GM20431 (cell line): ENCODE measurements at regions not wholly inside any gene's neighbourhood (a gene's known extent, or its start where the extent isn't known, plus 50 kb on each side); places are given as distances from the start of the nearest gene placed in this dataset.

Source experiments
- in situ Hi-C: fragments of 300-500 bp; cut with MseI, MboI; formaldehyde crosslinking; loops from one replicate; pipeline ENCODE4 v1.15.0; 2020; ENCODE audit warnings: low sequenced_read_pairs; ENCODE audit not compliant: unreplicated experiment

DNA sequence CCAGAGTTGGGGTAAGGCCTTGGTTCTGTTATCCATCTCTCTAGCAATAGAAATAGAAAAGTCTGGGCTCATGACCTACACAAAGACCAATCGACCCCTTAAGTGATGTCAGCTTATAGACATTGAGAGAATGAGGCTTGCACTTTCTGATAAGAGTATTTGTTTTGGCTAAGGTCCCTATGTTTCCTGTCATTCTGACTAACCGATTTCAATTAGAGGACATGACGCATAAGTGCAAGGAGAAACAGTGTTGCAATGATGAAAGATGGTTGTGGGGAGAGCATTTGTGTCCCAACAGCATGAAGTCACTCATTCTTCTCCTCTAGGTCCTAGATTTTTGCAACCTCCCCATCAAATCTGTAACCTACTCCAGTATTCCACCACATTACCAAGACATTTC, 255.1 kb downstream of the MAT2B start:
- in situ Hi-C loops: no loop called here

DNA sequence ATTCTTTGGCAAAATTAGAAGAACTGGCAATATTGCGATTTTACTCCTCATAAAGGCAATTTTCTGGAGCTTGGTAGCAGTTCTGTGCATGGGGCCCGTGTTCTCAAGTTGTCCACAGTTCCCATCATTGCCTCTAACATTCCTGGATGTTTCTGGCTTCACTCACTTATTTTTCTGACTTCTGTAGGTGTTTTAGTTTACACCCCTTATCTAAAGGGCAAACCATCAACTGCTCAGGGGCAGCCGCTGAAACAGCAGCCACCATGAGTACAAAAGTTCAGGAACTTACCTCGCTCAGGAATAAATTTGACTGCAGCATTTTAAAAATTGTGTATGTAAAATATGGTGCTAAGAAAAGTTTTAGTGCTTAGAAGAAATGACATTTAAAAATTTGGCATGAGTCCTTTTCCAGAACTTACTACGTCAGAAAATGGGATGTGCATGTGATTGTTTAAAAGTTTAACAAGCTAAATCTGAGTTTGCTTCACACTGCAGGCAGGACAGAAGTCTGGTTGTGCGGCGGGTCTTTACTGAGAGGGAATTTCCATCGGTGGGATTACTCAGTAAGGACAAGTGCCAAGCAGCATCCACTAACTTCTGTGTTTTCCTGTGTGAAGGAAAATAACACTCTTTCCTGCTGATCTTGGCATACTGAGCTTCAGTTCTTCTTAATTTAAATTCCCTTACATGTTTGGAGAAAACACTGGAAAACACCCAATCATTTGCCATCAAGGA, 261.7 kb downstream of the MAT2B start:
- in situ Hi-C loops: no loop called here

DNA sequence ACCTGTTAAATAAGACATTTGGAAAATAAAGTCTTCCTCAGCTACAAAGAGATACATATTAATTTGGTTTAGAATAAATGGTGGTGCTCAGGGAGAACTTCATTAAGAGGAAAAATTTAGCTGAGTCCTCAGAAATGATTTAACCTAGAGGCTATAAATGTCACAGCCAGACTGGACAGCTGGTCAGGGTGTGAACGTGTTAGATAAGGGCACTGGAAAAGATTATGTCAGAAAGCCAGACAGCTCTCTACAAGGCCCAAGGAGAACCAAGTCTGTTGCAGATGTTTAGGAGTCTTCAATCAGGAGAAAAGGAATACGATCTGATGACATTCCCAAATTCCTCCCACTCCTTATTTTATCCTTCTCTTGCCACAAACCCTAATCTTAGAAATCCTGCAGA, 265.2 kb downstream of the MAT2B start:
- in situ Hi-C loops: no loop called here

DNA sequence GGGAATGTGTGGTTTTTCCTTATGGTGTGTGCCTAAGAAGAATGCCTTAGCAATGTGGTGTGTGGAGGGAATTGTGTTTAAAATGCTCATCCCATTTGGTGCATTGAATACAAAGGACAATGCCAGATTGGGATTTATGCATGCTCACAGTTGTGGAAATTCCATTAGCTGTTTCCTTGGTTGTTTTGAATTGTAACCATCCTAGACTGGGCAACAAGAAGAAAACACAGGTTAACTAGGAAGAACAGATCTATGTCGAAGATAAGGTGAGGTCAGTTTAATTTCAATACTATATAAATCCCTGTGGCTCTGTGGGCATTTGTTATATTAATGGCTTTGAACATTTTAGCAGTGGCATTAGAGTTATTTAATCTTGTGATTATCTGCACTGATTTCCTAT, 266.8 kb downstream of the MAT2B start:
- in situ Hi-C loops: no loop called here

DNA sequence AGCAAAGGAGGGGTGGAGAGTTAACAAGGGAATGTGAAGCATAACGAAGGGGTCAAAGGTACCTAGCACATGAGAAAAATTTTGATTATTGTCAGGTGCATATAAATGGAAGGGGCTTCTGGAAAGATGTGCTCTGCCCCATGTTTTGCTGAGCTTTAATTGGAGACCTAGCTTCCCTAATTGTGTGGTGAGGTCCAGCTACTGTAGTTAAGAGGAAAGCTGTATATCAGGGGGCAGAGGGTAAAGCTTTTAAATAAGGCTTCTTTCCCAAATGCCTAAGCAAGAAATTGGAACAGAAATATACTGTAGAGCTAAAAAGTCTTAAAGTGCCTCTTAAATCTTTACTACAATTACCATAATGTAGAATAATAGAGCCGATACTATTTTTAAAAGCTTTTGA, 267.2 kb downstream of the MAT2B start:
- in situ Hi-C loops: no loop called here

DNA sequence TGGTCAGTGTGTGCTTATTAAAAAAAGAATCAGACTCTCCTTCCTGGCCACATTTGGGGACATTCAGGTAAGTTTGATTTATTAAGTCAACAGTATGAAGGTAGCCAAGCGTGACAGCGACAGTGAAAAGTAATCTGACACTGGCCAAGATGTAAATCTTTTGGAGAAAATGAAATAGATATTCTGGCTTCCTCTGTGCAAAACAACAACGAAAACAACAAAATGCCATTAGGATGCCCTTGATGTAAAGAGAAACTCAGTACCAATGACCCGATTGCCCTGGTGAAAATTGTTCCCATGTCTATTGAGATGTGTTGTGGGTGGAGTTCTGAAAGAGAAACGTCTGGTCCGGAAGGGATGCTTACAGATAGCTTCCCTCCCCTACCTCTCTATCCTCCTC, 267.8 kb downstream of the MAT2B start:
- in situ Hi-C loops: no loop called here

DNA sequence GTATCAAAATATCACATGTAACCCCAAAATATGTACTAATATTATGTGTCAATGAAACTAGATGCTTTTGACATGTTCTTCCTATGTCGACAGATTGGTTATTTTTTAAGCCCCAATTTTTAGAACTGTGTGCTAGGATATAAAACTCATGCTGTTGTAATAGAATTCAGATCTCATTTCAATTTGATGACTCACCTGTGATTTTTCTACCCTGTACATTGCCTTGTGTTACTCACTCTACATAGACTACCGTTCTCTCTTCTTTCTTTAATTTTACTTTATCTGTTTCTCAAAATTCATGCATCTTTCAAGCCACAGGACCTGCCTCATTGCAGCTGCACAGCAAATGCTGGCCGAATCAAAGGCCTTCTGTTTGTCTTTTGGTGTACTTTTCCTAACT, 284.5 kb downstream of the MAT2B start:
- in situ Hi-C loops: no loop called here

DNA sequence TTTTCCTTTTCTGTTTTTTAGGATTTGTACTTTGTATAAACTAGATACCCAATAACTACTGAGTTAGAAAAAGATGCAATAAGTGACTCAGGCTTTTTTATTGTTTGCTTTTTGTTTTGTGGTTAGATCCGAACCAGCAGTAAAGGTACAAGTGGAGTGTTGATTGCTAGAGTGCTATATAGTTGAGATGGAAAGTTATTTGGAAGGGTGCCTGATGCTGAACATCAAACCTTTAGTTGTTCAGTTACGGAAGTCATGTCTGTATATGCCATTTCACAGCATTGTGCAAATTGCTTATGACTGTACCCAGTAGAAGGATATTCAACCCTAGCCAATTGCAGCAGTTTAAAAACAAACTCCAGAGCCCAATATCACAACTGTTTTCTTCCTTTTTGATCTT, 285.1 kb downstream of the MAT2B start:
- in situ Hi-C loops: no loop called here

DNA sequence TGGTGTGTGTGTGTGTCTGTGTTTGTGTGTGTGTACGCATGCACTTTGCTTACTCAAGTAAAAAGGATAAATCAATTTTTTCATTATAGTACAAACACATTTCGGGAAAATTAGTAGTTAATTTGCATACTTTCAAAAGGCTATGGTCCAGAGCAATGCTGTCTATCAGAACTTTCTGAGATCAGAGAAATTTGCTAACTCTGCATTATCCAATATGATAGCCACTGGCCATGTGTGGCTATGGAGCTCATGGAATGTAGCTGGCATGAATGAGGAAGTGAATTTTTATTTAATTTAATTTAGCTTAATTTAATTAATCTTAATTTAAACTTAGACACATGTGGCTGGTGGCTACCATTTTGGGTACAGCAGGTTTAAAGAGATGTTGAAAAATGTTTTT, 289.6 kb downstream of the MAT2B start:
- in situ Hi-C loops: no loop called here

DNA sequence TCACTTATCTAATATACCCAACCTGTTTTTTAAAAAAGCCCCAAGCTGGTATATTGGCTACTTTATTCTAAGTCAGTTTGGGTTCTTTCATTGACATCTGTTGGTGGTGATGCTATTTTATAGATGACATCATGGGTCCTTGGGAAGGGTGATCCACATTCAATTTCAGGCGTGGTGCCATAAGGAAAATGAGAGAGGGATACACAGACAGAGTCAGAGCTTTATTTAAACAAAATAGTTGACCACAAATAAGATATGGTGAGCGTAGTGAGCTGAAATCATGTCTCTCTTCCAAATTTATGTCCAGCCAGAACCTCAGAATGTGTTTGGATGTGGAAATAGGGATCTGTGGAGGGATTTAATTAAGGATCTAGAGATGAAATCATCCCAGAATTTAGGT, 302.4 kb downstream of the MAT2B start:
- in situ Hi-C loops: no loop called here

DNA sequence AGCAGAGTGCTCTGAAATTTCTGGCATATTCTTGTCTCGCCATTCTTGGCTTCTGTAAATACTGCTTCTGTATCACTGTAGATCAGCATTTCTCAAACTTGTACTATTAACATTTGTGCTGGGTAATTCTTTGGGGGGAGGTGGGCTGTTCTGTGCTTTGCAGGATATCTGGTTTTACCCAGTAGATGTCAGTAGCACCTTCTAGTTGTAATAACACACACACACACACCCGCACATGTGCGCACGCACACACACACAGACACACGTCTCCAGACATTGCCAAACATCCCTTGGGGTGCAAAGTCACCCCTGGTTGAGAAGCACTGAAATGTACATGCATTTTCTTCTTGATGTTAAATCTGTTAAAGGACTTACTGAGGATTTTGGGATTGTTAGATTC, 304.1 kb downstream of the MAT2B start:
- in situ Hi-C loops: no loop called here

DNA sequence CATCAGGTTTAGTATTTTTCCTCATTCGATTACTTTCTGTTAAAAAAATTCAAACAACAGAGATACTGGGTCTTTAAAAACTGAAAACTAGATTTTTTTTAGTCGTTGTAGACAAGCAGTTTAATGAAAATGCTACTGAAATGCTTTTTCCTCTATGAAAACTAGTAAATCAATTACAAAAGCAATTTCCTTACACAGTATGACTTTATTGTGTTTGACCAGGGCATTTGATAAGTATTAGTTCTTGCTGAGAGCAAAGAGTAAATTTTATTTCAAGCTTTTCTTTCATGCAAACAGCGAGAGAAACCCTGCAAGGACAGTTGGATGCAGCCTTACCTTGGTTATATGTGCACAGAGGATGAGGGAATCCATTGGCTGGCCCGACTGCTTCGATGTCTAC, 308.5 kb downstream of the MAT2B start:
- in situ Hi-C loops: no loop called here

DNA sequence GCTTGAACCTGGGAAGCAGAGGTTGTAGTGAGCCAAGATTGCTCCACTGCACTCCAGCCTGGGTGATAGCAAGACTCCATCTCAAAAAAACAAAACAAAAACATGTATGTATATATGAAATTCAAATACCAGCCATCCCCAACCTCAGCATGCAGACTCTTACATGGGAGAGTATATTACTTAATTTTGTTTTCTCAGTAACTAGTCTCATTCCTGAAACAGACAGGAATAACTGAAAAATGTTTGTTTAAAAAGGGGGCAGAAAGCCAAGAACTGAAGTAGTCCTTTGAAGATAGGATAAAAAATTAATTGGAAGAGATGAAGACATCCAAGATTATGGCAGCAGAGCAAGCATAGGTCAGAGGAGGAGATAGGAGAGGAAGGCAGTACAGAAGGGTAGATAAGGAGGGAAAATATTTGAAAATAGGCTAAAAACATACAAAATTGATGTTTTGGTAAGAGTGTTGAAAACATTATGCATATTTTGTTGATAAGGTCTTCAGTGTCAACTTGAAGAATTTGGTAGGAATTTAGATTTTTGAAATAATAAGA, 309.9 kb downstream of the MAT2B start:
- in situ Hi-C loops: no loop called here

DNA sequence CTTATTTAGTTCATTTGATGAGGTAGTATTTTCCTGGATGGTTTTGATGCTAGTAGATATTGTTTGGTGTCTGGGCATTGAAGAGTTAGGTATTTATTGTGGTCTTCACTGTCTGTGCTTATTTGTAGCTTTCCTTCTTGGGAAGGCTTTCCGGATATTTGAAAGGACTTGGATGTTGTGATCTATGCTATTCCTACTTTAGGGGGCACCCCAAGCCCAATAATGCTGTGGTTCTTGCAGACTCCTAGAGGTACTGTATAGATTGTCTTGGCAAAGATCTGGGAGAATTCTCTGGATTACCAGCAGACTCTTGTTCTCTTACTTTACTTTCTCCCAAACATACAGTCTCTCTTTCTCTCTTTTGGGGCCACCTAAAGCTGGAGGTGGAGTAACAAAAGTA, 315.7 kb downstream of the MAT2B start:
- in situ Hi-C loops: no loop called here

DNA sequence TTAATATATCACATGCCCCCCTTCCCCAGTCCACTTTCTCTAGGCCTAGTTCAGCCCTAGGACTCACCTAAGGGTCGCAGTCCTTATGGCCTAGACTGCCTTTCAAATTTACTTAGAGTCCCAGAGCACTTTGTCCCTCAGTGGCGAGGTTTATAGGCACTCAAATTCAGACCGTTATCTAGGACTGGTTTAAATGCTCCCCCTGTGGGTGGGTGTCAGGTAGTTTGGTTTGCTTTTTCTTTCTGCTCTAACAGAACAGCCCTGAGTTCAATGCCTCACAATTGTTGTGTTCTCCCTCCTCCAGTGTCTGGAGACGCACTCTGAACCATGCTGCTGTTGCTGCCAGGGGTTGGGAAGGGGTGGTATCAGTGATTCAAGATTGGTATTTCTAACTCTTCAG, 317.1 kb downstream of the MAT2B start:
- in situ Hi-C loops: no loop called here

DNA sequence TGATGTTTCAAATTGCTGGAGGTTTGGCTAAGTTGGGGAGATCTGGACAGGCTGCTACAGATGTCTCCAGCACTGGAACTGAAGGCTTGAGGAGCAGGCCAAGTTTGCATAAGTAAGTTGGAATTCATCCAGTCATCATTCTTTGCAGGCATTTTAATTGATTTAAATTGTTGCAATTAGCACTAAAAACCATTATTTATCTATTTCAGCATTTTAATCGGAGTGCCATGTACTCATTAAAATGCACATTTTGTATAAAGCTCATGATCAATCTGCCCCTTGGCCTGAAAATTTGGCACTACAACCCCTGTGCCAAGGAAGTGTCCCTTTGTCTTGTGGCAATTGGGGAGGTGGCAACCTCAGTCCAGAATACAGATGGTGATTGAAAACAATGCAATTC, 320.2 kb downstream of the MAT2B start:
- in situ Hi-C loops: no loop called here

DNA sequence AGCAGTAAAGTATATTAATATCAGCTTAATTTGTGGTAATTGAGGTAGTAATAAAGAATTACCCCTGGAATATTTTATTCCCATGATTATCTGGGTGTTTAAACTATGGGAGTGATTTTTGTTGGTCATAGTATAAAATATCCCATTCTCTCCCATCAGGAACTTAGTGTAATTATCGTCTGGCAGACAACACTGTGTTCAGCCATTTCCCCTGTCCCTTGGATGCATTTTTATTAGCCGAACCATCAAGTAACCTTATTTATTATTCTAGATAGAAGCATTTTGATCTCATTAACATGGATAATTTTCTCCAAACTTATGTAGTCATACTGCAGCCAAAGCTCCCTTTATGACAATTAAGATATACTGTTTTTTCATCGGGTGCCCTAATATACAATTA, 320.8 kb downstream of the MAT2B start:
- in situ Hi-C loops: no loop called here

DNA sequence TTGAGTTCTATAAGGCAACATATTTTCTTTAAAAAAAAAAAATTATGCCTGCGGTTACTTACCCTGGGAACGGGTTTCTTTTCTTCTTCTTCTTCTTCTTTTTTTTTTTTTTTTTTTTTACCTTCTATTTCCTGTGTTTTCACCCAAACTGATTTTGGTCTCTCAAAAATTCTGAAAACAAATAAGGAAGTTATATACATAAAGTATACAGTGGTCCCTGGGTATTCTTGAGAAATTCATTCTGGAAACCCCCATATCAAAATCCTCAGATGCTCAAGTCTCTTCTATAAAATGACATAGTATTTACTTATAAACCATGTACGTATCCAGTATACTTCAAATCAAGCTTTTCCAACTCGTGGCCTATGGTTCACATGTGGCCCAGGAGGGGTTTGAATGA, 326.7 kb downstream of the MAT2B start:
- in situ Hi-C loops: no loop called here

DNA sequence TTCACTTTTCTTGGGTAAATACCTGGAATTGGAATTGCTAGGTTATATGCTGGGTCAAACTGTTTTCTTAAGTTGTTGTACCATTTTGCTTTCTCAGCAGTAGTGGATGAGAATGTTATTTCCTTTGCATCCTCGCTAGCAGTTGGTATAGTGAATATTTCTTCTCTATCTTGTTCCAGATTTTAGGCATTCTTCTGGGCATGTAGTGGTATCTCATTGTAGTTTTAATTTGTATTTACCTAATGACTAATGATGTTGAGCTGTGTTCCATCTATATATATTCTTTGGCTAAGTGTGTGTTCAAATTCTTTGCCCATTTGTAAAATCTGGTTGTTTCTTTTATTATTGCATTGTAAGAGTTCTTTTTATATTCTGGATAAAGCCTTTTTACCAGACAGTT, 333.3 kb downstream of the MAT2B start:
- in situ Hi-C loops: no loop called here

DNA sequence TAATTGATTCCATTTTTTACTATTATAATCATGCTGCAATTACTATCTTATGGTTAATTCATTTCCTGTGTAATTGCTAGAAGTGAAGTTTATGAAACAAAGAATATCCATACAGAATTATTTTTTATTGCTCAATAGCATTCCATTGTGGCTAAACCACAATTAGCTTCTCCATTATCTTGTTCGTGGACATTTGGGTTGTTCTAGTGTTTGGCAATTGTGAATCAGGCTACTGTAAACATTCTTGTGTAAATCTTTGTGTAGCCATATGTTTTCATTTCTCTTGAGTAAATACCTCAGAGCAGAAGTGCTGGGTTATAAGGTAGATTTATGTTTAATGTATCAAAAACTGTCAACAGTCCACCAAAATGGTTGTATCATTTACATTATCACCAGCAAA, 341.1 kb downstream of the MAT2B start:
- in situ Hi-C loops: no loop called here

DNA sequence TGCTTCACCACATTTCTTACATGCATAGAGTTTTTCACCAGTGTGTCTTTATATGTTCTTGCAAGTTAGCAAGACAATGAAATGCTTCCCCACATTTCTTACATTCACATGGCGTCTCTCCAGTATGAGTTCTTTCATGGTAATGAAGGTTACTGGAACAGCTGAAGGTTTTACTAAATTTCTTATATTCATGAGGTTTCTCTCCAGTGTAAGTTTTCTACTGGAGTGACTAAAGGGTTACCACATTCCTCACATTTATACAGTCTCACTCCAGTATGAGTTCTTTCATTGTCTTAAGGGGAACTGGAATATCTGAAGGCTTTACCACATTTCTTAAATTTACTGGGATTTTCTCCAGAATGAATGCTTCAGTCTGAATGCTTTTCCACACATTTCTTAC, 350.3 kb downstream of the MAT2B start:
- in situ Hi-C loops: no loop called here

DNA sequence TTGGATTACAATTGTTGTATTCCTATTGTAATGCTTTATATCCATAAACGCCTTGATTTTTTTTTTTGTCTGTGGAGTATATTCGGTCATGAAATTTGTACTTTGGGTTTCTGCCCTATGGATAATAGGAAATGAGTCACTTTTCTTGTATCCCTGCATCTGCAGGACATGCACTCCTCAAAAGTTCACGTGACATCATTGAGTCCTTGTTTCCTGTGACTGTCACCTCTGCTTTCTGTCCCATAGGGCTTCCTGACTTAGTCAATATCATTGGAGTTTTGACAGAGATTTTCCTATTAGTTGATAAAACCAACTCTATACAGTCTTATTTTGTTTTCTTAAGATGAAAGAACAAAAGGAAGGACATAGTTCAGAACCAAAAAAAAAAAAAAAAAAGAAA, 356.3 kb downstream of the MAT2B start:
- in situ Hi-C loops: no loop called here
